RWPE1 (cell line): ENCODE measurements at regions not wholly inside any gene's neighbourhood (a gene's known extent, or its start where the extent isn't known, plus 50 kb on each side); places are given as distances from the start of the nearest gene placed in this dataset.

Experiments
- CTCF ChIA-PET: fragments of 350-600 bp; sonication (Branson Sonifier 250); formaldehyde crosslinking; extraction: SDS; loops from one replicate; lab custom pipeline; 2021; lab: Yijun Ruan, JAX
- POLR2A ChIA-PET: fragments of 400-600 bp; formaldehyde crosslinking; extraction: SDS; loops from one replicate; lab custom pipeline; 2020; ENCODE audit warnings: antibody characterized with exemption; ENCODE audit not compliant: low non-redundant PET; lab: Yijun Ruan, JAX
- DNase-seq: peaks from one replicate; pipeline ENCODE4 v3.0.0; 2012; ENCODE audit warnings: low spot score
- H3K27ac ChIP-seq: fragments of 450-650 bp; 2 replicates; pipeline ENCODE4 v1.5.1; 2017
- CTCF ChIP-seq: fragments of 450-650 bp; conservative IDR thresholded peaks from 2 replicates; pipeline ENCODE4 v1.5.1; 2017; ENCODE audit warnings: low read depth, mild to moderate bottlenecking

GRCh38 chr3:151989621-151990020, 116.2 kb downstream of the SUCNR1 start:
- CTCF ChIA-PET, result no interaction called here
- TF ChIP-seq CTCF, result no peak
- POLR2A ChIA-PET, result no interaction called here
- no peak for DNase-seq
- no peak overlapping the region for H3K27ac ChIP-seq

GRCh38 chr3:151990696-151991376, 117.4 kb downstream of the SUCNR1 start:
- no peak for TF ChIP-seq CTCF
- ChIA-PET CTCF (interaction anchor here (0.6 kb wide), 1 partner anchor 11 kb away, joined by 4 read pairs; no protein-coding TSS in a partner anchor), POLR2A (no interaction called here)
- DNase-seq, result no peak
- no peak overlapping the region for H3K27ac ChIP-seq

GRCh38 chr3:151992326-151993041, 119.0 kb downstream of the SUCNR1 start:
- POLR2A ChIA-PET, result no interaction called here
- CTCF ChIA-PET, result no interaction called here
- TF ChIP-seq CTCF, result no peak
- H3K27ac ChIP-seq, result no peak overlapping the region
- no peak for DNase-seq

- no peak for TF ChIP-seq CTCF
- DNase-seq, result no peak
- ChIA-PET POLR2A (no interaction called here), CTCF (no interaction called here)
- no peak overlapping the region for H3K27ac ChIP-seq
Observed at GRCh38 chr3:151995091-151995490, 121.6 kb downstream of the SUCNR1 start.

- no peak for DNase-seq
- ChIA-PET POLR2A (no interaction called here), CTCF (no interaction called here)
- no peak for TF ChIP-seq CTCF
- no peak overlapping the region for H3K27ac ChIP-seq
Observed at GRCh38 chr3:151998744-151999143, 125.3 kb downstream of the SUCNR1 start.

GRCh38 chr3:151999936-152000335, 126.5 kb downstream of the SUCNR1 start:
- CTCF ChIA-PET, result no interaction called here
- no peak for DNase-seq
- POLR2A ChIA-PET, result no interaction called here
- TF ChIP-seq CTCF, result no peak
- H3K27ac ChIP-seq, result no peak overlapping the region
